SK-N-SH (cell line): ENCODE measurements at regions not wholly inside any gene's neighbourhood (a gene's known extent, or its start where the extent isn't known, plus 50 kb on each side); places are given as distances from the start of the nearest gene placed in this dataset.

Experiments
- CTCF ChIA-PET: fragments of 300-600, 350-600 bp; formaldehyde crosslinking; extraction: SDS; loops from one replicate; lab custom pipeline; 2021; lab: Yijun Ruan, JAX
- POLR2A ChIA-PET: fragments of 350-600 bp; sonication (Branson Sonifier 250); formaldehyde crosslinking; extraction: SDS; loops from one replicate; lab custom pipeline; 2020; ENCODE audit warnings: antibody characterized with exemption, inconsistent platforms; lab: Yijun Ruan, JAX
- DNase-seq: peaks from one replicate; pipeline ENCODE4 v3.0.0; 2012
- H2AFZ ChIP-seq: fragments of 200-600 bp; sonication (generic); 2 replicates; pipeline ENCODE4 v1.8.1; 2016; ENCODE audit warnings: antibody characterized with exemption, mild to moderate bottlenecking, low read depth
- H3F3A ChIP-seq: fragments of 200-600 bp; sonication (generic); replicated peaks from 2 replicates; pipeline ENCODE3; 2016; ENCODE audit warnings: antibody characterized with exemption, mild to moderate bottlenecking; ENCODE audit not compliant: insufficient read depth
- H3K27ac ChIP-seq, 2 experiments: fragments of 200-500 bp in 1 of 2; fragments of 200-600 bp in 1 of 2; sonication (Bioruptor generic) in 1 of 2; sonication (generic), shearing (Covaris generic) in 1 of 2; 2 replicates each; pipeline versions ENCODE4 v1.5.1 to v1.6.1; 2014 to 2016; ENCODE audit warnings: low read depth in 2 of 2, inconsistent platforms in 1 of 2, low read length in 1 of 2, mild to moderate bottlenecking in 1 of 2, mixed read lengths in 1 of 2
- H3K27me3 ChIP-seq: fragments of 200-600 bp; sonication (generic), shearing (Covaris generic); 2 replicates; pipeline ENCODE4 v1.6.1; 2016; ENCODE audit warnings: mixed run types; ENCODE audit not compliant: insufficient read depth
- H3K36me3 ChIP-seq, 2 experiments: fragments of 200-500 bp in 1 of 2; fragments of 200-600 bp in 1 of 2; sonication (Bioruptor generic) in 1 of 2; sonication (generic) in 1 of 2; replicated peaks in 1 of 2; 2 replicates each; pipeline versions ENCODE3 to v1.5.1; 2014 to 2016; ENCODE audit warnings: low read length in 1 of 2, mild to moderate bottlenecking in 1 of 2; ENCODE audit not compliant: insufficient read depth in 2 of 2, control insufficient read depth in 1 of 2
- H3K4me1 ChIP-seq, 2 experiments: fragments of 200-500 bp in 1 of 2; fragments of 200-600 bp in 1 of 2; sonication (Bioruptor generic) in 1 of 2; sonication (generic), shearing (Covaris generic) in 1 of 2; 2 replicates each; pipeline versions ENCODE4 v1.5.1 to v1.6.1; 2014 to 2016; ENCODE audit warnings: low read depth in 1 of 2, low read length in 1 of 2, mixed run types in 1 of 2; ENCODE audit not compliant: insufficient read depth in 2 of 2, control insufficient read depth in 1 of 2
- H3K4me2 ChIP-seq: fragments of 200-600 bp; sonication (generic), shearing (Covaris generic); 2 replicates; pipeline ENCODE4 v1.6.1; 2017; ENCODE audit warnings: mixed run types
- H3K4me3 ChIP-seq, 2 experiments: fragments of 200-500 bp in 1 of 2; fragments of 200-600 bp in 1 of 2; sonication (Bioruptor generic) in 1 of 2; sonication (generic), shearing (Covaris generic) in 1 of 2; 2 replicates each; pipeline versions ENCODE4 v1.5.1 to v1.8.1; 2014 to 2016; ENCODE audit warnings: low read depth in 2 of 2, inconsistent platforms in 1 of 2, low read length in 1 of 2, mild to moderate bottlenecking in 1 of 2, mixed read lengths in 1 of 2, moderate library complexity in 1 of 2
- H3K79me2 ChIP-seq: fragments of 200-600 bp; sonication (generic); 2 replicates; pipeline ENCODE4 v1.8.1; 2017; ENCODE audit warnings: mild to moderate bottlenecking; ENCODE audit not compliant: insufficient read depth
- H3K9ac ChIP-seq: fragments of 200-600 bp; sonication (generic); 2 replicates; pipeline ENCODE4 v1.6.1; 2017; ENCODE audit warnings: mixed run types
- H3K9me2 ChIP-seq: fragments of 200-600 bp; sonication (generic); 2 replicates; pipeline ENCODE4 v1.6.1; 2017; ENCODE audit warnings: mixed run types
- H3K9me3 ChIP-seq: fragments of 200-600 bp; sonication (generic); 2 replicates; pipeline ENCODE4 v1.6.1; 2017; ENCODE audit warnings: mixed run types, mild to moderate bottlenecking, moderate library complexity
- H4K20me1 ChIP-seq: fragments of 200-600 bp; sonication (generic); 2 replicates; pipeline ENCODE4 v1.6.1; 2017; ENCODE audit warnings: mild to moderate bottlenecking, mixed run types; ENCODE audit not compliant: insufficient read depth
- TAF1 ChIP-seq: IDR thresholded peaks from 2 replicates; pipeline ENCODE4 v1.6.1; 2012; ENCODE audit warnings: low read depth, mild to moderate bottlenecking, low read length, moderate library complexity, borderline replicate concordance
- TEAD4 ChIP-seq: IDR thresholded peaks from 2 replicates; pipeline ENCODE4 v1.4.0; 2012; ENCODE audit warnings: mild to moderate bottlenecking, borderline replicate concordance; ENCODE audit not compliant: insufficient read depth
- WGBS: methylation state at CpG from one replicate; pipeline ENCODE4 v1.1.6; 2017; ENCODE audit warnings: low lambda C conversion rate; 5-methylcytosine and 5-hydroxymethylcytosine counted together
- TF ChIP-seq, protein P1 (sequence below): fragments of 200-600 bp; sonication (generic); IDR thresholded peaks from 2 replicates; pipeline ENCODE4 v1.6.1; 2017; ENCODE audit warnings: antibody characterized with exemption, mild to moderate bottlenecking, moderate library complexity
- TF ChIP-seq, protein P2 (sequence below): IDR thresholded peaks from 2 replicates; pipeline ENCODE4 v1.4.0; 2012; ENCODE audit warnings: low read depth, borderline replicate concordance

DNA sequence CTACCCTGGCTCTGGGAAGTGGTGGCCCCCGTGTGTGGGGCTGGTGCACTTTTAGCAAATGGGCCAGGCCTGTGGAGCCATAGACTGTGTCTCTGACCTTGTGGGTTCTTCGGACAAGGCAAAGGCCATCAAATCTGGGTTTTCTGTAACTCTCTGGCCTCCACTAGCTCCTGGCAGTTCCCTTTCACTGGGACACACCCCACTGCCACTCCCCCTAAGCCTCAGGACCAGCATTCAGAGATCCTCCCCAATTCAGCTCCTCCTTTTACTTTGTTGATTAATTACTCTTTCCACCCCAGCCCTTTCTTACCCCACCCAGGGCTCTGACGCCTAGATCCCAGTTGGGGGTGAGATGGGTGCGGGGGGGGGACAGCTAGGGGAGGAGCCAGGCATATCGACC is 53.9 kb upstream of the IRX3 start (continued):
- TF ChIP-seq, protein P1, sequence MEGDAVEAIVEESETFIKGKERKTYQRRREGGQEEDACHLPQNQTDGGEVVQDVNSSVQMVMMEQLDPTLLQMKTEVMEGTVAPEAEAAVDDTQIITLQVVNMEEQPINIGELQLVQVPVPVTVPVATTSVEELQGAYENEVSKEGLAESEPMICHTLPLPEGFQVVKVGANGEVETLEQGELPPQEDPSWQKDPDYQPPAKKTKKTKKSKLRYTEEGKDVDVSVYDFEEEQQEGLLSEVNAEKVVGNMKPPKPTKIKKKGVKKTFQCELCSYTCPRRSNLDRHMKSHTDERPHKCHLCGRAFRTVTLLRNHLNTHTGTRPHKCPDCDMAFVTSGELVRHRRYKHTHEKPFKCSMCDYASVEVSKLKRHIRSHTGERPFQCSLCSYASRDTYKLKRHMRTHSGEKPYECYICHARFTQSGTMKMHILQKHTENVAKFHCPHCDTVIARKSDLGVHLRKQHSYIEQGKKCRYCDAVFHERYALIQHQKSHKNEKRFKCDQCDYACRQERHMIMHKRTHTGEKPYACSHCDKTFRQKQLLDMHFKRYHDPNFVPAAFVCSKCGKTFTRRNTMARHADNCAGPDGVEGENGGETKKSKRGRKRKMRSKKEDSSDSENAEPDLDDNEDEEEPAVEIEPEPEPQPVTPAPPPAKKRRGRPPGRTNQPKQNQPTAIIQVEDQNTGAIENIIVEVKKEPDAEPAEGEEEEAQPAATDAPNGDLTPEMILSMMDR = no peak

DNA sequence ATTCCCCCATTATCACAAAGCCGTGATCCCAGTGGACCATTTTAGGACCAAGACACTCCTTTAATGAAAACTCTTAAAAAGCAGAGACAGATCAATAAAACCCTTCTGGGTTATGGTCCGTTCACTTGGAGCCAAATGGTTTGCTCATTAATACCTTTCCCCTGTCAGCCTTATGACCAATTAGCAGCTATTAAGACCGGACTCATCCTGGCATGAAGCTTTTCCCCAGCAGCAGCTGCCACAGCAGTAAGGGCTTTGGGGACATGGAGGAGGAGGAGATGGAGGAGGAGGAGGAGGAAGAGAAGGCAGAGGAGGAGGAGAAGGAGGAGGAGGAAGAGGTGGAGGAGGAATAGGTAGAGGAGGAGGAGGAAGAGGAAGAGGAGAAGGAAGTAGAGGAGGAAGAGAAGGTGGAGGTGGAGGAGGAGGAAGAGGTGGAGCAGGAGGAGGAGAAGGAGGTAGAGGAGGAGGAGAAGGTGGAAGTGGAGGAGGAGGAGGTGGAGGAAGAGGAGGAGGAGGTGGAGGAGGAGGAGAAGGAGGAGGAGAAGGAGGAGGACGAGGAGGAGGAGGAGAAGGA is 50.1 kb upstream of the IRX3 start:
- H3F3A ChIP-seq = no peaks in the 10 kb centered on the region
- 66% methylated on average over 4 of the region's 4 CpGs for WGBS
- H3K36me3 ChIP-seq = no peaks in the 10 kb centered on the region
- POLR2A ChIA-PET = no interaction called here
- no peak overlapping the region for H3K9ac ChIP-seq
- CTCF ChIA-PET = no interaction called here
- DNase-seq = no peak
- no peaks in the 10 kb centered on the region for H3K4me1 ChIP-seq
- no peaks in the 10 kb centered on the region; the same call in 1 of the 2 replicates for H3K27me3 ChIP-seq
- TF ChIP-seq TEAD4 (no peak), TAF1 (no peak)
- TF ChIP-seq, protein P2, sequence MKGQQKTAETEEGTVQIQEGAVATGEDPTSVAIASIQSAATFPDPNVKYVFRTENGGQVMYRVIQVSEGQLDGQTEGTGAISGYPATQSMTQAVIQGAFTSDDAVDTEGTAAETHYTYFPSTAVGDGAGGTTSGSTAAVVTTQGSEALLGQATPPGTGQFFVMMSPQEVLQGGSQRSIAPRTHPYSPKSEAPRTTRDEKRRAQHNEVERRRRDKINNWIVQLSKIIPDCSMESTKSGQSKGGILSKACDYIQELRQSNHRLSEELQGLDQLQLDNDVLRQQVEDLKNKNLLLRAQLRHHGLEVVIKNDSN = no peak
- H3K4me2 ChIP-seq = no peak overlapping the region
- no peaks in the 10 kb centered on the region for H3K79me2 ChIP-seq
- no peaks in the 10 kb centered on the region for H3K9me2 ChIP-seq
- no peak overlapping the region for H3K27ac ChIP-seq
- no peak overlapping the region for H3K4me3 ChIP-seq
- no peaks in the 10 kb centered on the region for H4K20me1 ChIP-seq
- no peaks in the 10 kb centered on the region for H3K9me3 ChIP-seq
- no peak overlapping the region for H2AFZ ChIP-seq
